ENCODE measurements at regions not wholly inside any gene's neighbourhood (a gene's known extent, or its start where the extent isn't known, plus 50 kb on each side); places are given as distances from the start of the nearest gene placed in this dataset.

DNA sequence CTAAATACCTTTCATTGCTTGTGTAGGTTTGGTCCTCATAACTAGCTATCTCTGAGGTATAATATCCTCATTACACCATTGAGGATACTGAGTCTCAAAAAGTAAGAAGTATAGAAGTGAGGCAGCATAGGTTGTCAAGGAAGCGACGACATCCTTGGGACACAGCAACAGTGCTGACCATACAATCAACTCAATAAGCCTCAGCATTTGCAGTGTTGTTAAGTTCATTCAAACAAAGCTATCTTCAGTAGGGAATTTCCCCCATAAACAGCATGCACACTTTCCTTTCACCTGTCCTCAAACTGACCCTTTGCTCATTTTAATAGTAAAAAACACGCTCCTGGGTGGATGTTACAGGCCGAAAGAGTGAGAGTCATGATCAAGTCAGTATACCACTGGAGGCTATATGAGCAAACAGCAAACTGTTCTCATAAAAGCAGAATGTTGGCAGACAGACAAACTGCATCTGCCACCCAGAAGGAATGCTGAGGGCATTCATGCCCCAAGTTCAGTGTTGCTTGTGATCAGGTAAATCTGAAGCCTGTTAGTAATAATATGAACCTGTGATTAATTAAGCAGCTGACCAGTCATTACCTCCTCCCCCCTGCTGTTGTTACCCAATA, 756.2 kb upstream of the TENM4 start:
- no peaks in the 10 kb centered on the region for H3K9me3 ChIP-seq (ENCODE audit: control insufficient read depth in 4 of 4, insufficient read depth in 3 of 4, low read length in 3 of 4)
- no peaks in the 10 kb centered on the region for H3K36me3 ChIP-seq (ENCODE audit: control insufficient read depth in 4 of 4, insufficient read depth in 4 of 4, low read length in 4 of 4)
- TF ChIP-seq, protein P1, sequence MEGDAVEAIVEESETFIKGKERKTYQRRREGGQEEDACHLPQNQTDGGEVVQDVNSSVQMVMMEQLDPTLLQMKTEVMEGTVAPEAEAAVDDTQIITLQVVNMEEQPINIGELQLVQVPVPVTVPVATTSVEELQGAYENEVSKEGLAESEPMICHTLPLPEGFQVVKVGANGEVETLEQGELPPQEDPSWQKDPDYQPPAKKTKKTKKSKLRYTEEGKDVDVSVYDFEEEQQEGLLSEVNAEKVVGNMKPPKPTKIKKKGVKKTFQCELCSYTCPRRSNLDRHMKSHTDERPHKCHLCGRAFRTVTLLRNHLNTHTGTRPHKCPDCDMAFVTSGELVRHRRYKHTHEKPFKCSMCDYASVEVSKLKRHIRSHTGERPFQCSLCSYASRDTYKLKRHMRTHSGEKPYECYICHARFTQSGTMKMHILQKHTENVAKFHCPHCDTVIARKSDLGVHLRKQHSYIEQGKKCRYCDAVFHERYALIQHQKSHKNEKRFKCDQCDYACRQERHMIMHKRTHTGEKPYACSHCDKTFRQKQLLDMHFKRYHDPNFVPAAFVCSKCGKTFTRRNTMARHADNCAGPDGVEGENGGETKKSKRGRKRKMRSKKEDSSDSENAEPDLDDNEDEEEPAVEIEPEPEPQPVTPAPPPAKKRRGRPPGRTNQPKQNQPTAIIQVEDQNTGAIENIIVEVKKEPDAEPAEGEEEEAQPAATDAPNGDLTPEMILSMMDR (IDR thresholded peaks at IDR 0.05; ENCODE audit: control extremely low read depth, extremely low read depth): no peak
- H3K4me1 ChIP-seq (ENCODE audit: control insufficient read depth in 5 of 5, insufficient read depth in 5 of 5, low read length in 5 of 5): no peaks in the 10 kb centered on the region
- no peaks in the 10 kb centered on the region for H3K27me3 ChIP-seq (ENCODE audit: control insufficient read depth in 3 of 3, insufficient read depth in 3 of 3, low read length in 2 of 3)
- H3K9ac ChIP-seq (ENCODE audit: insufficient read depth in 1 of 2, low read length in 2 of 2): no peak overlapping the region
- ATAC-seq (ENCODE audit: insufficient read depth, low FRiP score) (no peak), DNase-seq (no peak)
- H3K4me3 ChIP-seq: no peak overlapping the region
- H3K27ac ChIP-seq (ENCODE audit: low read depth in 1 of 2, low read length in 1 of 2): no peak overlapping the region
- 87 to 90% methylated on average over 4 of the region's 4 CpGs for whole genome bisulfite sequencing, 2 donors

DNA sequence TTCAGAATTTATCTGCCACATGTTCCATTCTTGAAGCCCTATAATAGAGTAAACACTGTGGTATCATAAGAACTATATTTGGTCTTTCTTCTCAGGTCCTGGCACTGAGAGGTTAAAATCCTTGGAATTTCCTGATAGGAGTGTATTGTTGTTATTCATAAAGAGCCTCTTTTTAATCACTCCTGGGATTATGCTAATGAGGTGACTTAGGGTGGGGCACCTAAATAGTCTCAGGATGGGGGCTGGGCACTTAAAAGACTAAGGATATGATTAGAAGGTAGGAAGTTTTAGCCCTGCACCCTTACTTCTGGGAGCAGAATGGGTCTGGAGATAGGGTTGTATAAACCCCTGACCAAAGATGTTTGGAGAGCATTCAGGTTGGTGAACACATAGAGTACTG, 755.2 kb upstream of the TENM4 start:
- no peak for ATAC-seq (ENCODE audit: insufficient read depth, low FRiP score)

DNA sequence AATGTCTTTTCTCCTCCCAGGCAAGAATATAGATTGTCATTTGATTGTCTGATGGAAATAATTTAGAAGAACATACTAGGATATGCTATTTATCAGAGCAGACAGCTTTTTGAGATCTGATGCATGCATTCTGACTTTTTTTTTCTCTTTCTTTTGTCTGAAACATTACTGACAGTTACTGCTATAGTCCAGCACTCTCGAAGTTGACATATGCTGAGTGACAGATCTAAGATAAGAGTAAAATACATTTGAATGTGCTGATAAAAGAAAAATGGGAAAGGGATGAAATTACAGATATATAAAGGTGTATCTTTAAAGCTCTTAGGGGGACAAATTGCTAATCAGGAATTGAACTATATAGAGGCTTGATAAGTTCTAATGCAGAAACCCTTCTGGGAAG, 753.8 kb upstream of the TENM4 start:
- ATAC-seq (ENCODE audit: insufficient read depth, low FRiP score) (no peak), DNase-seq (no peak)
- 33 to 54% methylated on average over 1 of the region's 1 CpG for WGBS, 2 donors
- Histone ChIP-seq H3K4me1 (ENCODE audit: control insufficient read depth in 5 of 5, insufficient read depth in 5 of 5, low read length in 5 of 5) (no peaks in the 10 kb centered on the region), H3K27ac (ENCODE audit: low read depth in 1 of 2, low read length in 1 of 2) (no peak overlapping the region), H3K9ac (ENCODE audit: insufficient read depth in 1 of 2, low read length in 2 of 2) (no peak overlapping the region), H3K36me3 (ENCODE audit: control insufficient read depth in 4 of 4, insufficient read depth in 4 of 4, low read length in 4 of 4) (no peaks in the 10 kb centered on the region), H3K9me3 (ENCODE audit: control insufficient read depth in 4 of 4, insufficient read depth in 3 of 4, low read length in 3 of 4) (no peaks in the 10 kb centered on the region), H3K4me3 (no peak overlapping the region), H3K27me3 (ENCODE audit: control insufficient read depth in 3 of 3, insufficient read depth in 3 of 3, low read length in 2 of 3) (no peaks in the 10 kb centered on the region)
- TF ChIP-seq, protein P1 (IDR thresholded peaks at IDR 0.05; ENCODE audit: control extremely low read depth, extremely low read depth): no peak

More for the DNA sequence above, 755.2 kb upstream of the TENM4 start:
- Histone ChIP-seq H3K36me3 (ENCODE audit: control insufficient read depth in 4 of 4, insufficient read depth in 4 of 4, low read length in 4 of 4) (no peaks in the 10 kb centered on the region), H3K4me1 (ENCODE audit: control insufficient read depth in 5 of 5, insufficient read depth in 5 of 5, low read length in 5 of 5) (no peaks in the 10 kb centered on the region), H3K4me3 (no peak overlapping the region), H3K27ac (ENCODE audit: low read depth in 1 of 2, low read length in 1 of 2) (no peak overlapping the region), H3K9me3 (ENCODE audit: control insufficient read depth in 4 of 4, insufficient read depth in 3 of 4, low read length in 3 of 4) (no peaks in the 10 kb centered on the region), H3K9ac (ENCODE audit: insufficient read depth in 1 of 2, low read length in 2 of 2) (no peak overlapping the region), H3K27me3 (ENCODE audit: control insufficient read depth in 3 of 3, insufficient read depth in 3 of 3, low read length in 2 of 3) (no peaks in the 10 kb centered on the region)
- TF ChIP-seq, protein P1 (IDR thresholded peaks at IDR 0.05; ENCODE audit: control extremely low read depth, extremely low read depth): no peak
- no peak for DNase-seq

DNA sequence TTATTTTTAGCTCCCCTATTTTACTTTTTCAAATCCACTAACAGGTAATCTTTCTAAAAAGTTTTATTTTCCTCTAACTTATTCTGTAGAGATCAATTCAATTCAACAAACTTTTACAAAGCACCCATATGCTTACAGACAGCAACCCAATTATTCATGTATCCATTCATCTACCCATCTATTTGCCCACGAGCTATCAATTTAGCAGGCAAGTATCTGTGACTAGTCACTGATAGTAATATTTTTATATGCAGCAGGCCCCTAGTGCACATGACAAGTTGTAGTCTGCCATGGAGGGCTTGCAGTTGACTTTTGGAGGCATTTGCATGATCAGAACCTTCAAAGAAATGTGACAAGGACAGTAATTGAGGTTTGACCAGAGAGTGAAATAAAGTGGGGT, 753.2 kb upstream of the TENM4 start:
- no peaks in the 10 kb centered on the region for H3K27me3 ChIP-seq (ENCODE audit: control insufficient read depth in 3 of 3, insufficient read depth in 3 of 3, low read length in 2 of 3)
- H3K27ac ChIP-seq (ENCODE audit: low read depth in 1 of 2, low read length in 1 of 2): no peak overlapping the region
- H3K4me3 ChIP-seq: no peak overlapping the region
- TF ChIP-seq, protein P1 (IDR thresholded peaks at IDR 0.05; ENCODE audit: control extremely low read depth, extremely low read depth): no peak
- ATAC-seq (ENCODE audit: insufficient read depth, low FRiP score): no peak
- no peaks in the 10 kb centered on the region for H3K36me3 ChIP-seq (ENCODE audit: control insufficient read depth in 4 of 4, insufficient read depth in 4 of 4, low read length in 4 of 4)
- H3K4me1 ChIP-seq (ENCODE audit: control insufficient read depth in 5 of 5, insufficient read depth in 5 of 5, low read length in 5 of 5): no peaks in the 10 kb centered on the region
- no peaks in the 10 kb centered on the region for H3K9me3 ChIP-seq (ENCODE audit: control insufficient read depth in 4 of 4, insufficient read depth in 3 of 4, low read length in 3 of 4)
- H3K9ac ChIP-seq (ENCODE audit: insufficient read depth in 1 of 2, low read length in 2 of 2): no peak overlapping the region
- WGBS, 2 donors: 81 to 82% methylated on average over 1 of the region's 1 CpG
- no peak for DNase-seq

Measured in lung (tissue), 11 donors.